ENCODE measurements at regions not wholly inside any gene's neighbourhood (a gene's known extent, or its start where the extent isn't known, plus 50 kb on each side); places are given as distances from the start of the nearest gene placed in this dataset.

GRCh38 chr7:115096262-115096661 lies 174.4 kb downstream of the MDFIC start:
- no peak overlapping the region for H3K27ac ChIP-seq (ENCODE audit: extremely low read depth, low read depth, low read length)
- no peaks in the 10 kb centered on the region for H3K9me1 ChIP-seq (ENCODE audit: control insufficient read depth, insufficient read depth, low read length)
- ATAC-seq (no peak), FAIRE-seq (no peak), DNase-seq (ENCODE audit: extremely low read depth in 1 of 4, low spot score in 3 of 4) (no peak)
- H3K4me3 ChIP-seq = no peak overlapping the region
- H3K79me2 ChIP-seq (ENCODE audit: control insufficient read depth, insufficient read depth, low read length) = no peaks in the 10 kb centered on the region
- H3K27me3 ChIP-seq (ENCODE audit: control insufficient read depth in 2 of 2, insufficient read depth in 2 of 2, low read length in 2 of 2) = no peaks in the 10 kb centered on the region
- in situ Hi-C loops (cut with MboI) (no loop called here), intact Hi-C loops (cut with micrococcal nuclease) (no loop called here)
- no peaks in the 10 kb centered on the region for H3K9me3 ChIP-seq (replicated peaks; ENCODE audit: control insufficient read depth, insufficient read depth, low read depth, low read length)
- no peak overlapping the region for H2AFZ ChIP-seq (ENCODE audit: low read depth, low read length)
- H3K4me2 ChIP-seq (ENCODE audit: insufficient read depth, low read length) = no peak overlapping the region
- no peak overlapping the region for H3K9ac ChIP-seq (ENCODE audit: insufficient read depth in 1 of 2, low read depth in 2 of 2, low read length in 2 of 2)
- TF ChIP-seq HNRNPL (IDR thresholded peaks at IDR 0.05; ENCODE audit: low read depth, low read length) (no peak), NFRKB (IDR thresholded peaks at IDR 0.05; ENCODE audit: low read depth) (no peak), PHF21A (IDR thresholded peaks at IDR 0.05; ENCODE audit: borderline replicate concordance, low read depth) (no peak), ZFP1 (CRISPR knock-in tag; IDR thresholded peaks at IDR 0.05) (no peak), MYC (IDR thresholded peaks at IDR 0.05; ENCODE audit: low read depth, low read length) (no peak), MYC (CRISPR knock-in tag; IDR thresholded peaks at IDR 0.05; ENCODE audit: borderline replicate concordance, low read depth) (no peak), LEF1 (IDR thresholded peaks at IDR 0.05) (no peak), SRSF1 (IDR thresholded peaks at IDR 0.05; ENCODE audit: low read depth, low read length) (no peak), PTRF (tag; IDR thresholded peaks at IDR 0.05) (no peak), ZNF75A (CRISPR knock-in tag; IDR thresholded peaks at IDR 0.05) (no peak), ZBTB34 (CRISPR knock-in tag; IDR thresholded peaks at IDR 0.05) (no peak), KAT8 (IDR thresholded peaks at IDR 0.05; ENCODE audit: low read depth) (no peak), TFAP4 (CRISPR knock-in tag; IDR thresholded peaks at IDR 0.05; ENCODE audit: borderline replicate concordance) (no peak), KLF10 (CRISPR knock-in tag; IDR thresholded peaks at IDR 0.05) (no peak), E2F3 (CRISPR knock-in tag; IDR thresholded peaks at IDR 0.05) (no peak)
- H3K36me3 ChIP-seq (ENCODE audit: control insufficient read depth, insufficient read depth, low read length) = no peaks in the 10 kb centered on the region
- 0% methylated on average over 1 of the region's 1 CpG for WGBS (ENCODE audit: insufficient coverage, low coverage, missing lambda C conversion rate)
- no TSS peak for BruUV-seq (replicated peaks)
- POLR2A ChIA-PET = no interaction called here
- no peaks in the 10 kb centered on the region for H4K20me1 ChIP-seq (replicated peaks; ENCODE audit: control insufficient read depth, insufficient read depth, low read length)
- CTCF ChIA-PET (ENCODE audit: low intra/inter-chr PET ratio) = no interaction called here
- H3K4me1 ChIP-seq (replicated peaks in 1 of 2; ENCODE audit: control insufficient read depth in 2 of 2, insufficient read depth in 2 of 2, low read length in 2 of 2) = no peaks in the 10 kb centered on the region
